ENCODE measurements at regions not wholly inside any gene's neighbourhood (a gene's known extent, or its start where the extent isn't known, plus 50 kb on each side); places are given as distances from the start of the nearest gene placed in this dataset.

DNA sequence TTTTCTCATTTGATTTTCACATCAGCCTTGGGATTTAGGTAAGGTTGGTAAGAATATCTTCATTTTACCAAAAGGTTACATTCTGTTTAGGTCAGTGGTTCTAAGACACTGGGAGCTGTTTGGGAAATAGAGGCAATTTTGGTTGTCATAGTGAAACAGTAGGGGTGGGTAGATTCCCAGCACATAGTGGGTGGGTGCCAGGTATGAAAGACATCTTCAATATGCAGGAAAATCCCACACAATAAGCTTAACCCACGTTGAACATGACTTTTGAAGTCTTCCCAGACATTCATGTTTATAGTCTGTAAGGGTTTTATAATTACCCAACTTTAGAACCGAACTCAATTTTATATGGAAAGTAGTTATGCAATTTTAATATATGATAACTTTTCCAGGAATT, 249.6 kb downstream of the SNCA start:
- no peak overlapping the region for H3K4me3 ChIP-seq (ENCODE audit: low read depth, low read length)
- TF ChIP-seq, protein P1, sequence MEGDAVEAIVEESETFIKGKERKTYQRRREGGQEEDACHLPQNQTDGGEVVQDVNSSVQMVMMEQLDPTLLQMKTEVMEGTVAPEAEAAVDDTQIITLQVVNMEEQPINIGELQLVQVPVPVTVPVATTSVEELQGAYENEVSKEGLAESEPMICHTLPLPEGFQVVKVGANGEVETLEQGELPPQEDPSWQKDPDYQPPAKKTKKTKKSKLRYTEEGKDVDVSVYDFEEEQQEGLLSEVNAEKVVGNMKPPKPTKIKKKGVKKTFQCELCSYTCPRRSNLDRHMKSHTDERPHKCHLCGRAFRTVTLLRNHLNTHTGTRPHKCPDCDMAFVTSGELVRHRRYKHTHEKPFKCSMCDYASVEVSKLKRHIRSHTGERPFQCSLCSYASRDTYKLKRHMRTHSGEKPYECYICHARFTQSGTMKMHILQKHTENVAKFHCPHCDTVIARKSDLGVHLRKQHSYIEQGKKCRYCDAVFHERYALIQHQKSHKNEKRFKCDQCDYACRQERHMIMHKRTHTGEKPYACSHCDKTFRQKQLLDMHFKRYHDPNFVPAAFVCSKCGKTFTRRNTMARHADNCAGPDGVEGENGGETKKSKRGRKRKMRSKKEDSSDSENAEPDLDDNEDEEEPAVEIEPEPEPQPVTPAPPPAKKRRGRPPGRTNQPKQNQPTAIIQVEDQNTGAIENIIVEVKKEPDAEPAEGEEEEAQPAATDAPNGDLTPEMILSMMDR (IDR thresholded peaks at IDR 0.05; ENCODE audit: borderline replicate concordance, insufficient read depth, low read depth, low read length): no peak

DNA sequence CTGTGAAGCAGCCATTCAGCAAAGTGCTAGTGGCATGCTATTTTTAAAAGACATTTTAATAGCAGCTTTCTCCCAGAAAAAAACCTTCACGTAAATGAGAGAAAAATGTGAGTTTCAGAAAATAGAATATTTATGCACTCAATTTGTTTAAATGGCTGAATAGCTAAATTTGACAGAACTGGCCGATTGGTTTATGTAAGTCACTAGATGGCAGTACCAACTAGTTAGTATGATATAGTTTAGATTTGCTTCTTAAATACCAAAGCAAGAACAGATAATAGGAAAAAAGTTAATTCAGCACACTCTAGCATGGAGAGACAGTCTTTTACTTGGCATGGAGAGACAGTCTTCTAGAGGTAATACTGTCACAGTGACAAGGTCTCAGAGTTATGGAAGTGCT, 250.1 kb downstream of the SNCA start:
- no peak overlapping the region for H3K4me3 ChIP-seq (ENCODE audit: low read depth, low read length)
- TF ChIP-seq, protein P1 (IDR thresholded peaks at IDR 0.05; ENCODE audit: borderline replicate concordance, insufficient read depth, low read depth, low read length): no peak

DNA sequence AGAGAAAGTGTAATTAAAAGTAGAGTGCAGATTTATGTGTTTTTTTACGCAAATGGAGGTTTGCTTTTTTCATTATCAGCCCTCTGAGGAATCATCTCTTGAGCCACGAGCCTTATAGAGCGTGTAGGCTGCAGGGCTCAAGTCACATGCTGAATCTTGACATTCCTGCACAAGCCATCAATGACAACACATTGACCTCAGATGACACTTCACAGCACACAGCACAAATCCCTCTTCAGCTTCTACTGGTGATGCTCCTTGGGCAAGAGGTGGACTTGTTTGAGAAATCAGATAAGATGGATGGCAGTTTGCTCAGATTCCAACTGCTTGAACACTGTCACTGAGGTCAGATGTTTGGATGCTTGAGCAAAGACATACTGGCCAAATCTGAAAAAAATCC, 250.6 kb downstream of the SNCA start:
- H3K4me3 ChIP-seq (ENCODE audit: low read depth, low read length): no peak overlapping the region
- TF ChIP-seq, protein P1 (IDR thresholded peaks at IDR 0.05; ENCODE audit: borderline replicate concordance, insufficient read depth, low read depth, low read length): no peak

DNA sequence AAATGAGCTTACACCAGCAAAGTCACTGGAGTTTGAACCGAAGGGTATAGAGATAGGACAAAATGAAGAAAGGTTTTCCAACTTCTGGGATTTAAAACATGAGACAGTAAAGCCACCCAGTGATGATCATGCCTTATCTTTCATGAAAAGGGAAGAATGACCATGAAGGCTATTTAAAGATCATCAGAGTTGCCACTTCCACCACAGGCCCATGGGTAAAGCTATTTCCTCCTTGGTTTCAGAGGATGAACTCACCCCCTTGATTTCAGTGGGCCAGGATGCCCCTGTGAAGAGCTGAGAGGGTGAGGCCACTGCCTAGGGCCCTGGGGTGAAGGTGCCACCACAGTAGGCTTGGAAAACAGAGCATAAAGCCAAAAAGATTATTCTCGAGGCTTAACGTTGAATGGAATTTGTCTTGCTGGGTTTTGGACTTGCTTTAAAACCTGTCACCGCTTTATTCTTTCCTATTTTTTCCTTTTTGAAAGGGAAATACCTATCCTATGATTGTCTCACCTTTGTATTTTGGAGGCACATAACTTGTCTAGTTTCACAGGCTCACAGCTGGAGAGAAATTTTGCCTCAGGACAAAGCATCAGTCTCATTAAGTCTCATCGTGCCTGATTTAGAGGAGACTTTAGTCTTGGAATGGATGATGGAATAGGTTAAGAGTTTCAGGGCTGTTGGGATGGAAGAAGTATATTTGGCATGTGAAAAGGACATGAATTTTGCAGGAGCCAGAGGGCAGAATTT, 254.0 kb downstream of the SNCA start:
- no peak overlapping the region for H3K4me3 ChIP-seq (ENCODE audit: low read depth, low read length)
- TF ChIP-seq, protein P1 (IDR thresholded peaks at IDR 0.05; ENCODE audit: borderline replicate concordance, insufficient read depth, low read depth, low read length): no peak

DNA sequence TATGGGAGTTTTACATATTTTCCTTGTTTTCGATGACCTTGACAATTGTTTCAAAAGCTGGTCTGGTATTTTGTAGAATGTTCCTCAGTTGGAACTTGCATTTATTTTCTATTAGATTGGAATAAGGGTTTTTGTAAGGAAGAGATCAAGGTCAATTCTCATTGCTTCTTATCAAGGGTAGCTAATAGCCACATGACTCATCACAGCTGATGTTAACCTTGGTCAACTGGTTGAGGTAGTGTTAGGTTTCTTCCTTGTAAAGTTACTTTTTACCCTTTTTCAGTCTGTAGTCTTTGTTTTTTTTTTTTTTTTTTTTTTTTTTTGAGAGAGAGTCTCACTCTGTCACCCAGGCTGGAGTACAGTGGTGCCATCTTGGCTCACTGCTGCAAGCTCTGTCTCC, 257.2 kb downstream of the SNCA start:
- no peak overlapping the region for H3K4me3 ChIP-seq (ENCODE audit: low read depth, low read length)
- TF ChIP-seq, protein P1 (IDR thresholded peaks at IDR 0.05; ENCODE audit: borderline replicate concordance, insufficient read depth, low read depth, low read length): no peak

DNA sequence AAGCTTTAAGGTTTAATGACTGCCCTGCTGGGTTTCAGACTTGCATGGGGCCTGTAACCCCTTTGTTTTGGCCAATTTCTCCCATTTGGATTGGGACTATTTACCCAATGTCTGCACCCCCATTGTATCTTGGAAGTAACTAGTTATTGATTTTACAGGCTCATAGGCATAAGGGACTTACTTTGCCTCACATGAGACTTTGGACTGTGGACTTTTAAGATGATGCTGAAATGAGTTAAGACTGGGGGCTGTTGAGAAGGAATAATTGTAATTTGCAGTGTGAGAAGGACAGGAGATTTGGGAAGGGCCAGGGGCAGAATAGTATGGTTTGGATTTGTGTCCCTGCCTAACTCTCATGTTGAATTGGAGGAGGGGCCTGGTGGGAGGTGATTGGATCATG, 260.7 kb downstream of the SNCA start:
- TF ChIP-seq, protein P1 (IDR thresholded peaks at IDR 0.05; ENCODE audit: borderline replicate concordance, insufficient read depth, low read depth, low read length): no peak
- no peak overlapping the region for H3K4me3 ChIP-seq (ENCODE audit: low read depth, low read length)

DNA sequence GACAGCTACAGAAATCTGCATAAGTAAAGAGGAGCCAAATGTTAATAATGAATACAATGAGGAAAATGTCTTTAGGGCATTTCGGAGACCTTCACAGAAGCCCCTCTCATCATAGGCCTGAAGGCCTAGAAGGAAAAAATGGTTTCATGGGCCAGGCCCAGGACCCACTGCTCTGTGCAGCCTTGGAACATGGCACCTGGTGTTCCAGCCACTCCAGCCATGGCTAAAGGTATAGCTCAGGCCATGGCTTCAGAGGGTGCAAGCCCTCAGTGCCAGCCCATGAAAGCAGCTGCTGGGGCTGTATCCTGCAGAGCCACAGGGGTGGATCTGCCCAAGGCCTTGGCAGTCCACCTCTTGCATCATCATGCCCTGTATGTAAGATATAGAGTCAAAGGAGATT, 261.1 kb downstream of the SNCA start:
- H3K4me3 ChIP-seq (ENCODE audit: low read depth, low read length): no peak overlapping the region
- TF ChIP-seq, protein P1 (IDR thresholded peaks at IDR 0.05; ENCODE audit: borderline replicate concordance, insufficient read depth, low read depth, low read length): no peak

Measured in GM12875 (cell line).